IMR-90 (cell line): ENCODE measurements at regions not wholly inside any gene's neighbourhood (a gene's known extent, or its start where the extent isn't known, plus 50 kb on each side); places are given as distances from the start of the nearest gene placed in this dataset.

Source experiments
- ATAC-seq: fragments of 200-7000 bp; cut with Tn5 transposase; 2 replicates; pipeline ENCODE4 v1.9.1; 2020; ENCODE audit warnings: low read depth, mild to moderate bottlenecking, moderate library complexity
- BruUV-seq: library from RNA; stranded (reverse); fragments of 400-500 nt; replicated peaks from 2 replicates; lab custom pipeline; 2021; lab: Mats Ljungman, UMichigan
- CTCF ChIA-PET: fragments of 300-600 bp; formaldehyde crosslinking; extraction: SDS; loops from one replicate; lab custom pipeline; 2021; ENCODE audit warnings: antibody characterized with exemption; lab: Yijun Ruan, JAX
- POLR2A ChIA-PET: fragments of 300-600 bp; sonication (Branson Sonifier 250); formaldehyde crosslinking; loops from one replicate; lab custom pipeline; 2022; ENCODE audit warnings: antibody characterized with exemption; ENCODE audit not compliant: unreplicated experiment; lab: Charles Lee
- DNase-seq: peaks from one replicate; pipeline ENCODE4 v3.0.0; 2013
- H2AFZ ChIP-seq: replicated peaks from 2 replicates; pipeline ENCODE3; 2013; ENCODE audit warnings: low read length, mild to moderate bottlenecking; ENCODE audit not compliant: poor library complexity
- H2AK5ac ChIP-seq: 2 replicates; pipeline ENCODE4 v1.6.1; 2013; ENCODE audit warnings: low read depth, low read length, inconsistent platforms
- H2AK9ac ChIP-seq: replicated peaks from 2 replicates; pipeline ENCODE3; 2013; ENCODE audit warnings: mild to moderate bottlenecking, low read depth, low read length, moderate library complexity; ENCODE audit not compliant: poor library complexity
- H2BK120ac ChIP-seq: 2 replicates; pipeline ENCODE4 v1.6.1; 2013; ENCODE audit warnings: low read depth, low read length, inconsistent platforms
- H2BK15ac ChIP-seq: 3 replicates; pipeline ENCODE4 v1.6.1; 2013; ENCODE audit warnings: low read depth, low read length, inconsistent platforms
- H2BK20ac ChIP-seq: 2 replicates; pipeline ENCODE4 v1.6.1; 2013; ENCODE audit warnings: low read depth, mild to moderate bottlenecking, inconsistent platforms, low read length, moderate library complexity
- H2BK5ac ChIP-seq: 2 replicates; pipeline ENCODE4 v1.6.1; 2013; ENCODE audit warnings: mild to moderate bottlenecking, low read depth, low read length, inconsistent platforms; ENCODE audit not compliant: poor library complexity, severe bottlenecking
- H3K14ac ChIP-seq: replicated peaks from 2 replicates; pipeline ENCODE4 v1.6.1; 2013; ENCODE audit warnings: low read depth, low read length, inconsistent platforms
- H3K18ac ChIP-seq: 2 replicates; pipeline ENCODE4 v1.6.1; 2013; ENCODE audit warnings: low read depth, low read length, control low read depth
- H3K23ac ChIP-seq: 2 replicates; pipeline ENCODE4 v1.6.1; 2013; ENCODE audit warnings: low read depth, low read length, inconsistent platforms
- H3K27ac ChIP-seq: 2 replicates; pipeline ENCODE4 v1.5.1; 2013; ENCODE audit warnings: mild to moderate bottlenecking, control low read depth, low read length; ENCODE audit not compliant: insufficient read depth
- H3K27me3 ChIP-seq: 2 replicates; pipeline ENCODE4 v1.6.1; 2013; ENCODE audit warnings: low read length; ENCODE audit not compliant: control insufficient read depth, insufficient read depth
- H3K36me3 ChIP-seq: 2 replicates; pipeline ENCODE4 v1.6.1; 2013; ENCODE audit warnings: low read length, mixed read lengths; ENCODE audit not compliant: control insufficient read depth, insufficient read depth
- H3K4ac ChIP-seq: 2 replicates; pipeline ENCODE4 v1.6.1; 2013; ENCODE audit warnings: low read depth, low read length, inconsistent platforms
- H3K4me1 ChIP-seq: 2 replicates; pipeline ENCODE4 v1.6.1; 2013; ENCODE audit warnings: low read length, mixed read lengths; ENCODE audit not compliant: control insufficient read depth, insufficient read depth
- H3K4me2 ChIP-seq: 2 replicates; pipeline ENCODE4 v1.6.1; 2013; ENCODE audit warnings: low read depth, mild to moderate bottlenecking, control low read depth, low read length, moderate library complexity
- H3K4me3 ChIP-seq: 2 replicates; pipeline ENCODE4 v1.5.1; 2013; ENCODE audit warnings: low read depth, mild to moderate bottlenecking, control low read depth, low read length, moderate library complexity; ENCODE audit not compliant: insufficient read depth
- H3K56ac ChIP-seq: 2 replicates; pipeline ENCODE4 v1.6.1; 2013; ENCODE audit warnings: low read length, inconsistent platforms; ENCODE audit not compliant: insufficient read depth; ENCODE audit errors: extremely low read depth
- H3K79me1 ChIP-seq, 2 experiments: 2 replicates each; pipeline ENCODE4 v1.6.1; 2013; ENCODE audit warnings: low read length in 2 of 2, inconsistent platforms in 1 of 2, low read depth in 1 of 2
- H3K9ac ChIP-seq: 2 replicates; pipeline ENCODE4 v1.6.1; 2013; ENCODE audit warnings: low read depth, low read length, control low read depth
- H3K9me1 ChIP-seq: 2 replicates; pipeline ENCODE4 v1.6.1; 2013; ENCODE audit warnings: low read length, inconsistent platforms; ENCODE audit not compliant: insufficient read depth
- H3K9me3 ChIP-seq: 2 replicates; pipeline ENCODE4 v1.6.1; 2013; ENCODE audit warnings: low read length; ENCODE audit not compliant: control insufficient read depth, insufficient read depth
- H4K20me1 ChIP-seq: 2 replicates; pipeline ENCODE4 v1.6.1; 2013; ENCODE audit warnings: low read length, inconsistent platforms; ENCODE audit not compliant: insufficient read depth
- H4K5ac ChIP-seq: 2 replicates; pipeline ENCODE4 v1.6.1; 2013; ENCODE audit warnings: mild to moderate bottlenecking, low read depth, low read length, control low read depth
- H4K8ac ChIP-seq, 2 experiments: 2 replicates each; pipeline ENCODE4 v1.6.1; 2013; ENCODE audit warnings: low read depth in 2 of 2, low read length in 2 of 2, control low read depth in 1 of 2, inconsistent platforms in 1 of 2
- H4K91ac ChIP-seq: 2 replicates; pipeline ENCODE4 v1.6.1; 2013; ENCODE audit warnings: low read depth, low read length, inconsistent platforms; ENCODE audit not compliant: insufficient read depth
- BHLHE40 ChIP-seq: fragments of 150-350 bp; IDR thresholded peaks from 2 replicates; pipeline ENCODE4 v1.6.1; 2016; ENCODE audit warnings: mild to moderate bottlenecking, low read depth, low read length
- CEBPB ChIP-seq: IDR thresholded peaks from 2 replicates; pipeline ENCODE4 v1.6.1; 2012; ENCODE audit warnings: low read depth, low read length, improper control_type of control experiment
- CHD1 ChIP-seq: IDR thresholded peaks from 2 replicates; pipeline ENCODE4 v1.6.1; 2012; ENCODE audit warnings: low read depth, low read length, improper control_type of control experiment
- FOS ChIP-seq: fragments of 150-350 bp; IDR thresholded peaks from 2 replicates; pipeline ENCODE4 v1.6.1; 2016; ENCODE audit warnings: low read depth, low read length
- MAFK ChIP-seq: IDR thresholded peaks from 2 replicates; pipeline ENCODE4 v1.6.1; 2012; ENCODE audit warnings: low read depth, low read length, improper control_type of control experiment
- MAZ ChIP-seq: IDR thresholded peaks from 2 replicates; pipeline ENCODE4 v1.6.1; 2012; ENCODE audit warnings: low read depth, mild to moderate bottlenecking, low read length, improper control_type of control experiment, moderate library complexity, borderline replicate concordance
- MXI1 ChIP-seq: IDR thresholded peaks from 2 replicates; pipeline ENCODE4 v1.6.1; 2012; ENCODE audit warnings: low read depth, mild to moderate bottlenecking, low read length, moderate library complexity, borderline replicate concordance
- NFE2L2 ChIP-seq: fragments of 150-350 bp; IDR thresholded peaks from 2 replicates; pipeline ENCODE4 v1.6.1; 2016; ENCODE audit warnings: low read depth, mild to moderate bottlenecking, low read length
- POLR2A ChIP-seq: IDR thresholded peaks from 2 replicates; pipeline ENCODE4 v1.6.1; 2012; ENCODE audit warnings: mild to moderate bottlenecking, low read depth, low read length
- RAD21 ChIP-seq: IDR thresholded peaks from 2 replicates; pipeline ENCODE4 v1.6.1; 2012; ENCODE audit warnings: low read length, improper control_type of control experiment
- RCOR1 ChIP-seq: IDR thresholded peaks from 2 replicates; pipeline ENCODE4 v1.6.1; 2012; ENCODE audit warnings: mild to moderate bottlenecking, low read length, improper control_type of control experiment; ENCODE audit not compliant: insufficient replicate concordance
- RFX5 ChIP-seq: IDR thresholded peaks from 2 replicates; pipeline ENCODE4 v1.8.0; 2012; ENCODE audit warnings: low read depth, mild to moderate bottlenecking, low read length, moderate library complexity
- SMC3 ChIP-seq: fragments of 150-350 bp; IDR thresholded peaks from 2 replicates; pipeline ENCODE4 v1.6.1; 2016; ENCODE audit warnings: low read depth, mild to moderate bottlenecking, antibody characterized with exemption, low read length, moderate library complexity
- WGBS, 2 experiments: methylation state at CpG; one replicate each; pipeline versions ENCODE4 v1.1.5 to v1.1.7; 2013; ENCODE audit warnings: missing lambda C conversion rate in 2 of 2; ENCODE audit not compliant: insufficient read length in 1 of 2; ENCODE audit errors: extremely low coverage in 2 of 2; 5-methylcytosine and 5-hydroxymethylcytosine counted together
- dilution Hi-C: fragments of 300-500 bp; cut with HindIII; formaldehyde crosslinking; loops from one replicate; pipeline ENCODE4 v1.14.3; 2018; ENCODE audit warnings: low sequenced_read_pairs; ENCODE audit not compliant: unreplicated experiment
- in situ Hi-C: fragments of 300-500 bp; cut with MboI; formaldehyde crosslinking; loops from 3 replicates; pipeline ENCODE4 v1.14.3; 2019; ENCODE audit warnings: low sequenced_read_pairs, inconsistent platforms, mixed read lengths
- intact Hi-C: fragments of 100-400 bp; cut with micrococcal nuclease; formaldehyde crosslinking; loops from 2 replicates; pipeline ENCODE4 v1.10.0; 2022
- TF ChIP-seq, protein P1 (sequence below): fragments of 150-350 bp; IDR thresholded peaks from 2 replicates; pipeline ENCODE4 v1.6.1; 2016; ENCODE audit warnings: low read depth, mild to moderate bottlenecking, low read length, moderate library complexity, borderline replicate concordance
- TF ChIP-seq, protein P2 (sequence below): conservative IDR thresholded peaks from 2 replicates; pipeline ENCODE4 v1.5.1; 2012; ENCODE audit warnings: mild to moderate bottlenecking, low read depth, low read length, improper control_type of control experiment

DNA sequence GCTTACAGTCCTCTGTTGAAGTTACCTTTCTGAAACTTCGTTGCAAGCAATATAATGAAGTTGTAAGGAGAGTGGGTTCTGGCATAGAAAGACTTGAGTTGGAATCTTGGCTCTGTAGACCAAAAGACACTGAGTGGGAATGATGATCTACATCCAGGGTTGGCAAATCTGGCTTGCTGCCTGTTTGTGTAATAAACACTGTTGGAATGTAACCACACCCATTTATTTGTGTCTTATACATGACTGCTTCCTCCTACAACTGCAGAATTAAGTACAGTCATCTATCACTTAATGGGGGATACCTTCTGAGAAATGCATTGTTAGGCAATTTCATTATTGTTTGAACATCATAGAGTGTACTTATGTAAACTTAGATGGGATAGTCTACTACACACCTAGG lies 178.4 kb upstream of the SUCLG2 start:
- no peak overlapping the region for H3K4me2 ChIP-seq
- in situ Hi-C loops, result no loop called here
- no peaks in the 10 kb centered on the region for H3K4me1 ChIP-seq
- no peaks in the 10 kb centered on the region for H3K79me1 ChIP-seq
- no peak overlapping the region for H2AK9ac ChIP-seq
- H3K4ac ChIP-seq, result no peak overlapping the region
- no peak overlapping the region for H2BK15ac ChIP-seq
- H3K56ac ChIP-seq, result no peak overlapping the region
- no peaks in the 10 kb centered on the region for H3K27me3 ChIP-seq
- dilution Hi-C loops, result no loop called here
- POLR2A ChIA-PET, result no interaction called here
- no peak overlapping the region for H2AK5ac ChIP-seq
- no peak overlapping the region for H4K91ac ChIP-seq
- no peaks in the 10 kb centered on the region for H3K9me1 ChIP-seq
- no peak overlapping the region for H3K14ac ChIP-seq
- no peaks in the 10 kb centered on the region for H3K36me3 ChIP-seq
- no peak overlapping the region for H2BK20ac ChIP-seq
- no peak overlapping the region for H3K23ac ChIP-seq
- intact Hi-C loops, result no loop called here
- no peak overlapping the region for H3K9ac ChIP-seq
- no peak overlapping the region for H2BK5ac ChIP-seq
- no peak overlapping the region for H3K18ac ChIP-seq
- H2AFZ ChIP-seq, result no peak overlapping the region
- H4K5ac ChIP-seq, result no peak overlapping the region
- H4K8ac ChIP-seq, result no peak overlapping the region
- H2BK120ac ChIP-seq, result no peak overlapping the region
- no peak for TF ChIP-seq CHD1
- TF ChIP-seq CEBPB, result no peak
- TF ChIP-seq, protein P1, sequence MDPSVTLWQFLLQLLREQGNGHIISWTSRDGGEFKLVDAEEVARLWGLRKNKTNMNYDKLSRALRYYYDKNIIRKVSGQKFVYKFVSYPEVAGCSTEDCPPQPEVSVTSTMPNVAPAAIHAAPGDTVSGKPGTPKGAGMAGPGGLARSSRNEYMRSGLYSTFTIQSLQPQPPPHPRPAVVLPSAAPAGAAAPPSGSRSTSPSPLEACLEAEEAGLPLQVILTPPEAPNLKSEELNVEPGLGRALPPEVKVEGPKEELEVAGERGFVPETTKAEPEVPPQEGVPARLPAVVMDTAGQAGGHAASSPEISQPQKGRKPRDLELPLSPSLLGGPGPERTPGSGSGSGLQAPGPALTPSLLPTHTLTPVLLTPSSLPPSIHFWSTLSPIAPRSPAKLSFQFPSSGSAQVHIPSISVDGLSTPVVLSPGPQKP, result no peak
- TF ChIP-seq MXI1, result no peak
- TF ChIP-seq FOS, result no peak
- TF ChIP-seq, protein P2, sequence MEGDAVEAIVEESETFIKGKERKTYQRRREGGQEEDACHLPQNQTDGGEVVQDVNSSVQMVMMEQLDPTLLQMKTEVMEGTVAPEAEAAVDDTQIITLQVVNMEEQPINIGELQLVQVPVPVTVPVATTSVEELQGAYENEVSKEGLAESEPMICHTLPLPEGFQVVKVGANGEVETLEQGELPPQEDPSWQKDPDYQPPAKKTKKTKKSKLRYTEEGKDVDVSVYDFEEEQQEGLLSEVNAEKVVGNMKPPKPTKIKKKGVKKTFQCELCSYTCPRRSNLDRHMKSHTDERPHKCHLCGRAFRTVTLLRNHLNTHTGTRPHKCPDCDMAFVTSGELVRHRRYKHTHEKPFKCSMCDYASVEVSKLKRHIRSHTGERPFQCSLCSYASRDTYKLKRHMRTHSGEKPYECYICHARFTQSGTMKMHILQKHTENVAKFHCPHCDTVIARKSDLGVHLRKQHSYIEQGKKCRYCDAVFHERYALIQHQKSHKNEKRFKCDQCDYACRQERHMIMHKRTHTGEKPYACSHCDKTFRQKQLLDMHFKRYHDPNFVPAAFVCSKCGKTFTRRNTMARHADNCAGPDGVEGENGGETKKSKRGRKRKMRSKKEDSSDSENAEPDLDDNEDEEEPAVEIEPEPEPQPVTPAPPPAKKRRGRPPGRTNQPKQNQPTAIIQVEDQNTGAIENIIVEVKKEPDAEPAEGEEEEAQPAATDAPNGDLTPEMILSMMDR, result no peak
- no peak for TF ChIP-seq RCOR1
- TF ChIP-seq SMC3, result no peak
- TF ChIP-seq MAFK, result no peak
- no peak for TF ChIP-seq POLR2A
- TF ChIP-seq MAZ, result no peak
- TF ChIP-seq RFX5, result no peak
- TF ChIP-seq RAD21, result no peak
- no peak for TF ChIP-seq NFE2L2
- TF ChIP-seq BHLHE40, result no peak
- DNase-seq (no peak), ATAC-seq (no peak)
- no CpG with 5 or more reads among the region's 1 CpG for WGBS, 2 experiments
- no TSS peak for BruUV-seq
- H3K27ac ChIP-seq, result no peak overlapping the region
- H3K9me3 ChIP-seq, result no peaks in the 10 kb centered on the region
- CTCF ChIA-PET, result no interaction called here
- H4K20me1 ChIP-seq, result no peaks in the 10 kb centered on the region
- H3K4me3 ChIP-seq, result no peak overlapping the region
